ENCODE measurements at regions not wholly inside any gene's neighbourhood (a gene's known extent, or its start where the extent isn't known, plus 50 kb on each side); places are given as distances from the start of the nearest gene placed in this dataset.
"Not testable (repeated sequence)": the region's sequence is repeated elsewhere in the genome, so short reads cannot be mapped to it uniquely, and the experiment has no call there.

DNA sequence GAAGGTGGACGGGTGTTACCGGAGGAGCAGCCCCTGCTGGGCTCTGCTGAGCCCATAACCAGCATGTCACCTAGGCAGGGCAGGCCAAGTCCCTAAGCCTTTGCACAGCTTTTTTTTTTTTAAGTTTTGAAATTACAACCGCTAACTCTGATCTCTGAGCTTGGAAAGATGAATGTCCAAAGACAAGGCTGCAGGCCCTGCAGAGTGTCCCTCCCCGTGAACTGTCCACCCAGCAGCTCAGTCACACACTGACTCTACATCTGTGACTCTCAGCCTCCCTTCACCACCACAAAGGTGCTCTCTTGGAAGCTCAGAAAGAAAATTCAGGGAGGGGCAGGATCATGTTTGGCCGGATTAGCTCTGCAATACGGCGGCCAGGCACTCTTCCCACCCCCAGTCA, 119.0 kb upstream of the PPP1R26 start:
- H3K4me3 ChIP-seq (ENCODE audit: low read depth, low read length) = no peak overlapping the region
- TF ChIP-seq POLR2A (IDR thresholded peaks at IDR 0.05; ENCODE audit: extremely low read depth, insufficient read length) (no peak), MYC (IDR thresholded peaks at IDR 0.05; ENCODE audit: low read depth, low read length) (no peak)
- TF ChIP-seq, protein P1, sequence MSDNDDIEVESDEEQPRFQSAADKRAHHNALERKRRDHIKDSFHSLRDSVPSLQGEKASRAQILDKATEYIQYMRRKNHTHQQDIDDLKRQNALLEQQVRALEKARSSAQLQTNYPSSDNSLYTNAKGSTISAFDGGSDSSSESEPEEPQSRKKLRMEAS (IDR thresholded peaks at IDR 0.05; ENCODE audit: low read depth, low read length) = no peak
- TF ChIP-seq, protein P2, sequence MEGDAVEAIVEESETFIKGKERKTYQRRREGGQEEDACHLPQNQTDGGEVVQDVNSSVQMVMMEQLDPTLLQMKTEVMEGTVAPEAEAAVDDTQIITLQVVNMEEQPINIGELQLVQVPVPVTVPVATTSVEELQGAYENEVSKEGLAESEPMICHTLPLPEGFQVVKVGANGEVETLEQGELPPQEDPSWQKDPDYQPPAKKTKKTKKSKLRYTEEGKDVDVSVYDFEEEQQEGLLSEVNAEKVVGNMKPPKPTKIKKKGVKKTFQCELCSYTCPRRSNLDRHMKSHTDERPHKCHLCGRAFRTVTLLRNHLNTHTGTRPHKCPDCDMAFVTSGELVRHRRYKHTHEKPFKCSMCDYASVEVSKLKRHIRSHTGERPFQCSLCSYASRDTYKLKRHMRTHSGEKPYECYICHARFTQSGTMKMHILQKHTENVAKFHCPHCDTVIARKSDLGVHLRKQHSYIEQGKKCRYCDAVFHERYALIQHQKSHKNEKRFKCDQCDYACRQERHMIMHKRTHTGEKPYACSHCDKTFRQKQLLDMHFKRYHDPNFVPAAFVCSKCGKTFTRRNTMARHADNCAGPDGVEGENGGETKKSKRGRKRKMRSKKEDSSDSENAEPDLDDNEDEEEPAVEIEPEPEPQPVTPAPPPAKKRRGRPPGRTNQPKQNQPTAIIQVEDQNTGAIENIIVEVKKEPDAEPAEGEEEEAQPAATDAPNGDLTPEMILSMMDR (IDR thresholded peaks at IDR 0.05; ENCODE audit: low read depth, low read length) = no peak
- no peak for DNase-seq (ENCODE audit: low read depth)

DNA sequence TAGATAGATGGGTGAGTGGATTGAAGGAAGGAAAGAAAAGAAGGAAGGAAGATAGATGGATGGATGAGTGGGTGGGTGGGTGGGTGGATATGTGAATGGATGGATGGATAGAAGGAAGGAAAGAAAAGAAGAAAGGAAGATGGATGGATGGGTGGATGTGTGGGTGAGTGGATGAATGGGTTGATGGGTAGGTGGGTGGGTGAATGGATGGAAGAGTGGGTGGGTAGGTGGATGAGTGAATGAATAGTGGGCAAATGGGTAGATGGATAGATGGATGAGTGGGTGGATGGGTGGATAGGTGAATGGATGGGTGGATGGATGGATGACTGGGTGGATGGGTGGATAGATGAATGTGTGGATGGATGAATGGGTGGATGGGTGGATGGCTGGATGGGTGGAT, 117.9 kb upstream of the PPP1R26 start:
- not testable (repeated sequence) for H3K4me3 ChIP-seq (ENCODE audit: low read depth, low read length); DNase-seq (ENCODE audit: low read depth)

DNA sequence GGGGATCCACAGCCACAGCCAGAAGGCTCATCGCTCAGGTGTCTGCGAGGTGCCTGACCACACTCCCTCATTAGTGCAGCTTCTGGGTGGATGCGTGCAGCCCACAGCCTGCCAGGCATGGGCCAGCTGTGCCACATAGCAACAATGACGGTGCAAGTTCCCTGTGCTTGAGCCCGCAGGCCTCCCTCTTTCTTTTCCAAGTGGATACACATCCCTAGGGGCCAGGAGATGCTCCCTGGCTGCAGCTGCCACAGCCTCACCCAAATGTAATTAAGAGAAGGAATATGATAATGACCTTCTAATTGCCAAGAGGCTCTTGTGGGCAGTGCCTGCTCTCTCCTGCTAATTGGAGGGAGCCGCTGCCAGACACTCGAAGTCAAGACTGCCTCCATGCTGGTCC, 116.0 kb upstream of the PPP1R26 start:
- no peak for DNase-seq (ENCODE audit: low read depth)
- TF ChIP-seq POLR2A (IDR thresholded peaks at IDR 0.05; ENCODE audit: extremely low read depth, insufficient read length) = no peak
- TF ChIP-seq, protein P1 (IDR thresholded peaks at IDR 0.05; ENCODE audit: low read depth, low read length) = no peak
- TF ChIP-seq, protein P2 (IDR thresholded peaks at IDR 0.05; ENCODE audit: low read depth, low read length) = no peak
- TF ChIP-seq MYC (IDR thresholded peaks at IDR 0.05; ENCODE audit: low read depth, low read length) = no peak

DNA sequence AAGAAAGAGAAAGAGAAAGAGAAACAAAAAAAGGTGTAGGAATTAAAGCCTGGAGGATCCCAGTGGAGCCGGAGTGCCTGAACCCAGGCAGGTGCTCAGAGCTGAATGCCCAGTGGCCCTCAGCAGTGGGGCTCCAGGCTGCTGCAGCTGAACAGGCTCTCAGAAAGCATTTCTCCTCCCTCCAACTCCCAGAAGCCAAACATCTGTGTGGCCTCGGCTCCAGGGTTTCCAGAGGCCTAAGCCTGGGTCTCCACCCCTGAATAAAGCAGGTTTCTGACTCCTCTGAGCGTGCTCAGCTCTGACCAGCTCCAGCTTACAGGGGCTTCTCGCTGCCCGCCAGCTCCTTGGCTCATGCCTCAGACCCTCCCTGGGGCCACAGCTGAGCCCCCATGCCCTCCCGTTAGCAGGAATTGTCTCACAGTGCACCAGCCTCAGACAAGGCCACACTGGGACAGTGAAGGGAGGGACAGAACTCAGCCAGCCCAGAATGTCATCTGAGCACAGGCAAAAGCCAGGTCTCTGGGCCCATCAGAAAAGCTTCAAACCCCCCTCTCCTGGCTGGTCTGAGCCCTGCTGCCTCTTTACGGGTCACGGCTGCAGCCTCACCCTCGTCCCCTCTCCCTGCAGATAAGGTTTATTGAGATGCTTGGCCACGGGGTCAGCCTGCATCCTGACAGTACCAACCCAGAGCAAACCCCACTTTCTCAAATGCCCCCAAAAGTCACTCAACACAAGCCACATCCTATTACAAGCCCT, 114.4 kb upstream of the PPP1R26 start:
- TF ChIP-seq MYC (IDR thresholded peaks at IDR 0.05; ENCODE audit: low read depth, low read length) = no peak
- TF ChIP-seq, protein P2 (IDR thresholded peaks at IDR 0.05; ENCODE audit: low read depth, low read length) = no peak
- no peak for TF ChIP-seq POLR2A (IDR thresholded peaks at IDR 0.05; ENCODE audit: extremely low read depth, insufficient read length)
- TF ChIP-seq, protein P1 (IDR thresholded peaks at IDR 0.05; ENCODE audit: low read depth, low read length) = no peak
- no peak overlapping the region for H3K4me3 ChIP-seq (ENCODE audit: low read depth, low read length)
- DNase-seq (ENCODE audit: low read depth) = no peak

More for the DNA sequence above, 116.0 kb upstream of the PPP1R26 start:
- H3K4me3 ChIP-seq (ENCODE audit: low read depth, low read length) = no peak overlapping the region

DNA sequence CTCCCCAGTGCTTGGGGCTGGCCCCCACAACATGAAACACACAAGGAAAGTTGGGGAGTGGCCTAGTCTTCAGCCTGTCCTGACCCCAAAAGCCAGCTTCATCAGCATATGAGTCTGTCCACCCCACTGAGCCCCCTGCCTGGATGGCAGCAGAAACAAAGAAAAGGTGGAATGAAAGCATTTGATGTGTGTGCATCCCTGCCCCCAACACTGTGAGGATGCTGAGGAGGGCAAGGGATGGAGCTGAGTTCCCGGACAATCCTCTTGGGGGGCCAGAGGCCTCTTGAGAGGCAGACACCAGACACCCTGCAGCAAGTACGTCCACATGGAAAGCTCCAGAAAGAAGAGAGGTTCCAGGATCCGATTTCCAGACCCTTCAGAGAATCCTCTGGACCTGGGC, 113.5 kb upstream of the PPP1R26 start:
- no peak for DNase-seq (ENCODE audit: low read depth)
- no peak overlapping the region for H3K4me3 ChIP-seq (ENCODE audit: low read depth, low read length)
- TF ChIP-seq, protein P1 (IDR thresholded peaks at IDR 0.05; ENCODE audit: low read depth, low read length) = no peak
- TF ChIP-seq MYC (IDR thresholded peaks at IDR 0.05; ENCODE audit: low read depth, low read length) (no peak), POLR2A (IDR thresholded peaks at IDR 0.05; ENCODE audit: extremely low read depth, insufficient read length) (no peak)
- TF ChIP-seq, protein P2 (IDR thresholded peaks at IDR 0.05; ENCODE audit: low read depth, low read length) = no peak

DNA sequence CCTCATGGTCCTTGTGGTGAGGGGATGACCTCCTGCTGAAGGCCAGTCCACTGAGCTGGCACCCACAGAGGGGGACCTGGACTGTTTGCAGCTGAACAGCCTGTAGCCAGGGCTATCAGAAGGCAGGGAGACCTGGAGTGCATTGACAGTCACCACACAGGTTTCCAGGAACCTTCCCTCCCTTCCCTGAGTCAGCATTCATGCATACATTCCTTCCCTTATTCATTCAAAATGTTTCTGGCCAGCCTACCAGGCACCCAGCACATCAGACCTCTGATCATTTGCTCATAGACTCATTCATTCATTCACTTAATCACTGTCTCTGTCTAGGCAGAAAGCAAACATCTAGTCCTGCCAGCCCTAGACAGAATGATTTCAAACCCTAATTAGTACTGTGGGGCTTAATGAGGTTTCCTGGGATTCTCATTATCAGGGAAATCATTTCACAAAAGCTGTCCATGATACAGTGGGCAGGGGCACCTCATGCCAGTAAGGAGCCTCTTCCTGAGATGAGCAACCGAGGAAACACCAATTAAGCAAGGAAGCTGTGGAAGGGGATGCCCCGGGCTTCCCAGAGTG, 110.1 kb upstream of the PPP1R26 start:
- DNase-seq (ENCODE audit: low read depth) = no peak
- no peak overlapping the region for H3K4me3 ChIP-seq (ENCODE audit: low read depth, low read length)

More for the DNA sequence above, 110.1 kb upstream of the PPP1R26 start:
- TF ChIP-seq MYC (IDR thresholded peaks at IDR 0.05; ENCODE audit: low read depth, low read length) (no peak), POLR2A (IDR thresholded peaks at IDR 0.05; ENCODE audit: extremely low read depth, insufficient read length) (no peak)
- TF ChIP-seq, protein P1 (IDR thresholded peaks at IDR 0.05; ENCODE audit: low read depth, low read length) = no peak
- TF ChIP-seq, protein P2 (IDR thresholded peaks at IDR 0.05; ENCODE audit: low read depth, low read length) = no peak

Data from NB4 (cell line).